Left lung (tissue), 4 donors: ENCODE measurements at regions not wholly inside any gene's neighbourhood (a gene's known extent, or its start where the extent isn't known, plus 50 kb on each side); places are given as distances from the start of the nearest gene placed in this dataset.
A peak's percentile ranks its signal among the peaks of the same experiment; 100 is the strongest.

ENCODE experiments used
- ATAC-seq: fragments of 200-7000 bp; cut with Tn5 transposase; one replicate; pipeline ENCODE4 v1.9.1; 2020; ENCODE audit warnings: moderate library complexity
- DNase-seq, 4 donors: peaks; one replicate each; pipeline ENCODE4 v3.0.0-alpha.2; 2013 to 2020
- H3K27ac ChIP-seq, 2 donors: fragments of 200-600 bp; sonication (generic) in 1 of 2; one replicate each; pipeline versions ENCODE4 v1.5.0 to v1.8.0; 2020 to 2021
- H3K27me3 ChIP-seq, 2 donors: fragments of 200-600 bp; sonication (generic) in 1 of 2; one replicate each; pipeline versions ENCODE4 v1.5.0 to v1.8.0; 2020 to 2021
- H3K36me3 ChIP-seq, 2 donors: fragments of 200-600 bp; sonication (generic) in 1 of 2; one replicate each; pipeline versions ENCODE4 v1.5.0 to v1.8.0; 2020 to 2021
- H3K4me1 ChIP-seq, 2 donors: fragments of 200-600 bp; one replicate each; pipeline ENCODE4 v1.8.0; 2021
- H3K4me3 ChIP-seq, 2 donors: fragments of 200-600 bp; sonication (generic) in 1 of 2; one replicate each; pipeline versions ENCODE4 v1.5.0 to v1.8.0; 2020 to 2021; ENCODE audit warnings: mild to moderate bottlenecking in 1 of 2
- H3K9me3 ChIP-seq, 2 donors: fragments of 200-600 bp; sonication (generic) in 1 of 2; one replicate each; pipeline versions ENCODE4 v1.5.0 to v1.8.0; 2020 to 2021
- intact Hi-C, 2 donors: fragments of 100-400 bp; cut with DNase I; formaldehyde crosslinking; loops; one replicate each; pipeline versions ENCODE4 v1.11.2 to v1.14.2; 2022
- TF ChIP-seq, protein P1 (sequence below), 2 donors: fragments of 200-600 bp; sonication (generic) in 1 of 2; IDR thresholded peaks; one replicate each; pipeline versions ENCODE4 v1.5.0 to v1.8.0; 2021; ENCODE audit warnings: antibody characterized with exemption in 2 of 2
- donor health status: DM: no; HTN: yes; CAD: no.
- donor health status: DM: no; HTN: no; CAD: no.

DNA sequence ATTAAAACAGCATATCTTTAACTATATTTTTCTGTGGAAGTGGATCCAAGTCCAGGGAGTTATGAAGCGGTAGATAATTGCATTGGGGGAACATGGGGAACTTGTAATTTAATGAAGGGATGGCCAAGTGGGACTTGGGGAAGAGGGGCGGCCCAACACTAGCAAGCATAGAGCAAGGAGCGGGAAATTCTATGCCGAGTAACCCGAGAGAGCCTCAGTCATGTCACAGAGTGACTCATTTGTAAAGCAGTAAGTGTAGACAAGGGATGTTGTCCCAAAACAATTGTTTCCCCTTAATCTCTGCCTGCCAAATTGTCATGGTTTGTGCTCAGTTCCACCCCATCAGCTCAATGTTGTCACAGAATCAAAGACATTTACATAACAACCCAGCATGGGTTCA lies 620.1 kb downstream of the AJAP1 start:
- Histone ChIP-seq H3K27ac (no peak overlapping the region), H3K4me3 (no peak overlapping the region), H3K36me3 (no peaks in the 10 kb centered on the region), H3K27me3 (peaks cover 0 to 9% of the 10 kb centered on the region in 2 donors), H3K9me3 (no peaks in the 10 kb centered on the region), H3K4me1 (no peaks in the 10 kb centered on the region)
- ATAC-seq (no peak), DNase-seq (no peak)
- TF ChIP-seq, protein P1, sequence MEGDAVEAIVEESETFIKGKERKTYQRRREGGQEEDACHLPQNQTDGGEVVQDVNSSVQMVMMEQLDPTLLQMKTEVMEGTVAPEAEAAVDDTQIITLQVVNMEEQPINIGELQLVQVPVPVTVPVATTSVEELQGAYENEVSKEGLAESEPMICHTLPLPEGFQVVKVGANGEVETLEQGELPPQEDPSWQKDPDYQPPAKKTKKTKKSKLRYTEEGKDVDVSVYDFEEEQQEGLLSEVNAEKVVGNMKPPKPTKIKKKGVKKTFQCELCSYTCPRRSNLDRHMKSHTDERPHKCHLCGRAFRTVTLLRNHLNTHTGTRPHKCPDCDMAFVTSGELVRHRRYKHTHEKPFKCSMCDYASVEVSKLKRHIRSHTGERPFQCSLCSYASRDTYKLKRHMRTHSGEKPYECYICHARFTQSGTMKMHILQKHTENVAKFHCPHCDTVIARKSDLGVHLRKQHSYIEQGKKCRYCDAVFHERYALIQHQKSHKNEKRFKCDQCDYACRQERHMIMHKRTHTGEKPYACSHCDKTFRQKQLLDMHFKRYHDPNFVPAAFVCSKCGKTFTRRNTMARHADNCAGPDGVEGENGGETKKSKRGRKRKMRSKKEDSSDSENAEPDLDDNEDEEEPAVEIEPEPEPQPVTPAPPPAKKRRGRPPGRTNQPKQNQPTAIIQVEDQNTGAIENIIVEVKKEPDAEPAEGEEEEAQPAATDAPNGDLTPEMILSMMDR (IDR thresholded peaks at IDR 0.05) = no peak
- intact Hi-C loops = no loop called here

DNA sequence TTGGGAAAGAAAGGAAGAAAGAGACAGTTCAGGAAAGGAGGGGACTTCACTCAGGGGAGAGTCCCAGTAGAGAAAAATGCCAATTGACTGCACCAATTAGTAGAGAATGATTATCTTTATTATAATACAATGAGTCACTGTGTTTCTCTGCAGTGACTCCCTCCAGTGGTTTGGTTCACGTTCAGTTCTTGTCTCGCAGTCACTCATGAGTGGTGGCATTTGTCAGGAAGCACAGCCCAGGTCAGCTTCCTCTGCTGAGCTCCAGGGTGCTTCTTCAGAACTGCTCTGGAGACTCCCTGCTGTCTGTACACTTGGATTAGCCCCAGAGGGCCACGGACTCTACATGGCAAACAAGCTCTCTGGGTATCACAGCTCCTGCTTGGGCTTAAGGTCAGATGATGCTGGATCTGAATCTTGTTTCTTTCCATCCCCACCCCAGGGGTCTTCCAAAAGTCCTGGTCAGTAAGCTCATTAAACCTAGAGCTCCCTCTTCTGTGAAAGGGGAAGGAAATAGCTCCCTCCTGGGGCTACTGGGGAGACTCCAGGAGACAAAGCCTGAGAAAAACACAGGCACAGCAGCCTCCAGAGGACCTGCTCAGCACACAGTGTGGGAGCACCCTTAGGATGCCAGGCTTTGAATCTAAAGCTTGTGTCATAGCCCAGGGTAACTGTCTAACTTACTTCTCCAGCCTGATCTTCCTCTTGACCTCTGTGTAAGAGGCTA lies 619.0 kb downstream of the AJAP1 start:
- Histone ChIP-seq H3K4me3 (no peak overlapping the region), H3K27ac (no peak overlapping the region), H3K9me3 (peaks cover 0 to 4% of the 10 kb centered on the region in 2 donors), H3K27me3 (peaks cover 0 to 10% of the 10 kb centered on the region in 2 donors), H3K36me3 (no peaks in the 10 kb centered on the region), H3K4me1 (no peaks in the 10 kb centered on the region)
- DNase-seq (no peak), ATAC-seq (no peak)
- TF ChIP-seq, protein P1 (IDR thresholded peaks at IDR 0.05) = no peak
- intact Hi-C loops = no loop called here

DNA sequence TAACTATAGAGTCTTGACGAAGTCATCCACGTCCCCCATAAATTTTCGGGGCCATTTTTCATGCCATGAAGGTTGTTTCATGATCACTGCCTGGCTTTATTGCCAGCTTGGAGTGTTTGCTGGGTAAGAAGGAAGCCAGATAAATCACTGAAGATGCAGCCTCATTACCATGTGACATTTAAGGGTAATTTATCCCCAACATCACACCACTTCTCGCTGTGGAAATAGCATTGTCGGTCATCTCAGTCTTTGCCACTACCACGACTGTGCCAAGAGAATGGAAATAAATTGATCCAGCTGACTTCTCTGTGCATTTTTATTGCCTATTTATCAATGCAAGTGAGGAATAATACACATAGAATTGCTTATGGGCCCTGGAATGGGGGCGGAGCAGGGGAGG lies 617.9 kb downstream of the AJAP1 start:
- Histone ChIP-seq H3K27ac (no peak overlapping the region), H3K4me1 (no peaks in the 10 kb centered on the region), H3K36me3 (no peaks in the 10 kb centered on the region), H3K9me3 (peaks cover 0 to 4% of the 10 kb centered on the region in 2 donors), H3K4me3 (no peak overlapping the region), H3K27me3 (peaks cover 0 to 21% of the 10 kb centered on the region in 2 donors)
- DNase-seq = no peak
- TF ChIP-seq, protein P1 (IDR thresholded peaks at IDR 0.05) = no peak
- intact Hi-C loops = no loop called here
- ATAC-seq = no peak

DNA sequence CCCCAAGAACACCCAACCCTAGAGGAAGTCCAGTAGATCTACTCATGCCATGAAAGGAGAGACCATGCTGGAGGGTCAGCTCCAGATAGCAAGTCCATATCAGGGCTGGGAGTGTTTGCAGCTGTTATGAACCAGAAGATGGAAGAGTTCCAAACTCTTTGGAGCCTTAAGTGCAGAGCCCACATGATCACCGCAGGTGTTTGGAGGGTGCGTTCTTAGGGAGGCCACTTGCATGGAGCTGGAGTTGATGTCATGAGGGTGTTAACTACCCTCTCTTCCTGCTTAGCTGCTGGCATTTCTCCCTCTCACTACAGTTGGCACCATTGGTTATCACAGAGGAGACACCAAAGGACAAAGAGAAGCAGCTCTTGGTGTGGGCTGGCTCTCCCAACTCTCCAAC lies 616.9 kb downstream of the AJAP1 start:
- TF ChIP-seq, protein P1 (IDR thresholded peaks at IDR 0.05) = no peak
- Histone ChIP-seq H3K27ac (no peak overlapping the region), H3K4me1 (no peaks in the 10 kb centered on the region), H3K36me3 (no peaks in the 10 kb centered on the region), H3K9me3 (peaks cover 0 to 4% of the 10 kb centered on the region in 2 donors), H3K27me3 (peaks cover 0 to 26% of the 10 kb centered on the region in 2 donors), H3K4me3 (no peak overlapping the region)
- ATAC-seq (no peak), DNase-seq (peak in 1 of 4 donors; percentile 10)
- intact Hi-C loops = no loop called here

DNA sequence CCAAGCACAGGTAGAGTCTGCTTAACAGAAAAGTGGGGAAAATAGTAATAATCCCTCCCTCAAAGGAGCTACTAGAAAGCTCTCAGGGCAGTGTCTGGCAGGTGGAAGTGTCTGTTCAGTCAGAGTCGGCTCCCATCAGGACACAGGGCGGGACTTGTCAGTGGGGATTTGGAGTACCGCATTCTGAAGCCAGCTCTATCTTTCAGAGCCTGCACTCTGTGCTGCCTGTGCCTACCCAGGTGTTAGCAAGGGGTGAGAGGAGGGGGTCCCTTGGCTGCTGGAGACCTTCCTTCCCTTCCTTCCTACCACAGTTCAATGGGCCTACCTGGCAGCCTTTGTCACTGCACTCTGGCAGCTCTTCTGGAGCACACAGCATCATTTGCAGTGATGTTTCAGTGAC lies 615.5 kb downstream of the AJAP1 start:
- ATAC-seq (no peak), DNase-seq (no peak)
- TF ChIP-seq, protein P1 (IDR thresholded peaks at IDR 0.05) = no peak
- Histone ChIP-seq H3K27me3 (peaks cover 0 to 25% of the 10 kb centered on the region in 2 donors), H3K9me3 (peaks cover 0 to 4% of the 10 kb centered on the region in 2 donors), H3K36me3 (no peaks in the 10 kb centered on the region), H3K4me1 (no peaks in the 10 kb centered on the region), H3K4me3 (no peak overlapping the region), H3K27ac (no peak overlapping the region)
- intact Hi-C loops = no loop called here
